NB4 (cell line): ENCODE measurements at regions not wholly inside any gene's neighbourhood (a gene's known extent, or its start where the extent isn't known, plus 50 kb on each side); places are given as distances from the start of the nearest gene placed in this dataset.

Experiments used
- POLR2A ChIP-seq: IDR thresholded peaks from 2 replicates; pipeline ENCODE4 v1.6.1; 2011; ENCODE audit warnings: mild to moderate bottlenecking; ENCODE audit not compliant: insufficient read length; ENCODE audit errors: extremely low read depth
- TF ChIP-seq, protein P1 (sequence below): IDR thresholded peaks from one replicate; pipeline ENCODE4 v1.5.1; 2012; ENCODE audit warnings: low read depth, low read length

DNA sequence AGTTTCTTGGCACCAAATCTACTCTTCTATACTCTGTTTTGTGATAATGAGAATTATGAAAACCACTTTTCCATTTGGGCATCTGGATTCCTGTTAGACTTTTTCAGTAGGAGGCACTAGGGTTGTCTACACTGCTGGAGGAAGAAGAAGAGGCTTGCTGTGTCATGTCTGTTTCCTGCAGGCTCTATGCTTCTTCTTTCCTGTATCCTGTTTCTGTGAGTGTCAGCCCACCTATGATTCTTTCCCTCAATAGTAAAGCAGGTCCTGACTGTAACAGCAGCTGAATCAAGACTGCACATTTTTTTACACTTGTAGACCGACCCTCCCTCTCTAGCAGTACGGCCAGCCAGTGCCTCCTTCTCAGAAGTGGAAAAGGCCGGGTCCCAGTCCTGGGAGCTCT, 603.9 kb downstream of the HDGFL1 start:
- TF ChIP-seq, protein P1, sequence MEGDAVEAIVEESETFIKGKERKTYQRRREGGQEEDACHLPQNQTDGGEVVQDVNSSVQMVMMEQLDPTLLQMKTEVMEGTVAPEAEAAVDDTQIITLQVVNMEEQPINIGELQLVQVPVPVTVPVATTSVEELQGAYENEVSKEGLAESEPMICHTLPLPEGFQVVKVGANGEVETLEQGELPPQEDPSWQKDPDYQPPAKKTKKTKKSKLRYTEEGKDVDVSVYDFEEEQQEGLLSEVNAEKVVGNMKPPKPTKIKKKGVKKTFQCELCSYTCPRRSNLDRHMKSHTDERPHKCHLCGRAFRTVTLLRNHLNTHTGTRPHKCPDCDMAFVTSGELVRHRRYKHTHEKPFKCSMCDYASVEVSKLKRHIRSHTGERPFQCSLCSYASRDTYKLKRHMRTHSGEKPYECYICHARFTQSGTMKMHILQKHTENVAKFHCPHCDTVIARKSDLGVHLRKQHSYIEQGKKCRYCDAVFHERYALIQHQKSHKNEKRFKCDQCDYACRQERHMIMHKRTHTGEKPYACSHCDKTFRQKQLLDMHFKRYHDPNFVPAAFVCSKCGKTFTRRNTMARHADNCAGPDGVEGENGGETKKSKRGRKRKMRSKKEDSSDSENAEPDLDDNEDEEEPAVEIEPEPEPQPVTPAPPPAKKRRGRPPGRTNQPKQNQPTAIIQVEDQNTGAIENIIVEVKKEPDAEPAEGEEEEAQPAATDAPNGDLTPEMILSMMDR: no peak
- TF ChIP-seq POLR2A: no peak
